Aorta (tissue), 5 donors: ENCODE measurements at regions not wholly inside any gene's neighbourhood (a gene's known extent, or its start where the extent isn't known, plus 50 kb on each side); places are given as distances from the start of the nearest gene placed in this dataset.

Experiments used
- ATAC-seq: fragments of 200-7000 bp; cut with Tn5 transposase; one replicate; pipeline ENCODE4 v1.9.1; 2022; ENCODE audit warnings: moderate library complexity; ENCODE audit not compliant: low FRiP score
- DNase-seq, 2 donors: peaks; one replicate each; pipeline ENCODE4 v3.0.0-alpha.2; 2020
- H3K27ac ChIP-seq, 2 donors: one replicate each; pipeline ENCODE4 v1.5.1; 2013; ENCODE audit warnings: low read length in 2 of 2, mild to moderate bottlenecking in 2 of 2, moderate library complexity in 2 of 2, control low read depth in 1 of 2, inconsistent platforms in 1 of 2, low read depth in 1 of 2
- H3K27me3 ChIP-seq, 2 donors: one replicate each; pipeline ENCODE4 v1.6.1; 2013; ENCODE audit warnings: control low read depth in 1 of 2, low read length in 1 of 2, mild to moderate bottlenecking in 1 of 2, moderate library complexity in 1 of 2; ENCODE audit not compliant: insufficient read depth in 2 of 2, control insufficient read depth in 1 of 2
- H3K36me3 ChIP-seq, 2 donors: one replicate each; pipeline ENCODE4 v1.6.1; 2013; ENCODE audit warnings: control low read depth in 1 of 2, low read length in 1 of 2, mild to moderate bottlenecking in 1 of 2; ENCODE audit not compliant: insufficient read depth in 2 of 2, control insufficient read depth in 1 of 2
- H3K4me1 ChIP-seq, 2 donors: one replicate each; pipeline ENCODE4 v1.6.1; 2013; ENCODE audit warnings: low read length in 2 of 2, control low read depth in 1 of 2, mild to moderate bottlenecking in 1 of 2, moderate library complexity in 1 of 2; ENCODE audit not compliant: insufficient read depth in 2 of 2, control insufficient read depth in 1 of 2
- H3K4me3 ChIP-seq, 2 donors: one replicate each; pipeline ENCODE4 v1.5.1; 2013; ENCODE audit warnings: low read length in 2 of 2, control low read depth in 1 of 2, mild to moderate bottlenecking in 1 of 2
- H3K9me3 ChIP-seq: one replicate; pipeline ENCODE4 v1.6.1; 2013; ENCODE audit warnings: mild to moderate bottlenecking, low read length; ENCODE audit not compliant: control insufficient read depth
- WGBS, 2 donors: extraction: QIAGEN DNeasy Blood & Tissue Kit; methylation state at CpG; one replicate each; pipeline ENCODE4 v1.1.7; 2013; 5-methylcytosine and 5-hydroxymethylcytosine counted together
- intact Hi-C, 2 donors: fragments of 100-400 bp; cut with DNase I; formaldehyde crosslinking; loops; one replicate each; pipeline versions ENCODE4 v1.14.2 to v1.15.0; 2022
- donor health status: healthy with polysubstance abuse.
- donor health status: Bipolar disorder and iron deficiency.
- donor health status: DM: no; HTN: no; CAD: no.
- donor health status: DM: no; HTN: no; CAD: no.
- donor health status: DM: yes; HTN: yes; CAD: no.

- WGBS, 2 donors = 85 to 88% methylated on average over 5 of the region's 5 CpGs
- intact Hi-C loops = no loop called here
Observed at GRCh38 chr1:115461526-115461925, 123.5 kb upstream of the NGF start.

DNA sequence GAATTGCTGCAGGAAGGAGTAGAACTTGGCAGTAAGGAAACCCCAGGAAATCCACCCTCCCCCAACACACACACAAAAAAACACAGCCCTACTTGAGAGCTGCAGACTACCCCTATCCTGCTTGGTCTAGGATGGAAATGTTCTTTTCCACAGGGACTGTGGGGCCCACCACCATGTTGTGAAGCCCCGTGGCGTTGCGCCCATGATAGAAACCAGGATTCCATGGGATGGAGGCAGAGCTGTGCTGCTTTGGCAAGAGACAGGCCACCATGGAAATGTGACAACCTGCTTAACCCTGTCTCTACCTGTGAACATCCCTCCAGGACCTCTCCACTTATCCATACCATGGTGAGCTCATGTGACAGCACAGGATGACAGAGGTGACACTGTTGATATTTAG, 121.1 kb upstream of the NGF start:
- no peak overlapping the region for H3K27ac ChIP-seq
- H3K4me3 ChIP-seq = no peak overlapping the region
- H3K36me3 ChIP-seq = no peaks in the 10 kb centered on the region
- no peak for DNase-seq
- ATAC-seq = no peak
- intact Hi-C loops = no loop called here
- no peaks in the 10 kb centered on the region for H3K27me3 ChIP-seq
- no peaks in the 10 kb centered on the region for H3K9me3 ChIP-seq
- 93% methylated on average over 3 of the region's 3 CpGs for WGBS, 2 donors
- H3K4me1 ChIP-seq = no peaks in the 10 kb centered on the region

More at GRCh38 chr1:115461526-115461925, 123.5 kb upstream of the NGF start:
- Histone ChIP-seq H3K36me3 (no peaks in the 10 kb centered on the region), H3K9me3 (no peaks in the 10 kb centered on the region), H3K27ac (no peak overlapping the region), H3K4me3 (no peak overlapping the region), H3K4me1 (no peaks in the 10 kb centered on the region), H3K27me3 (no peaks in the 10 kb centered on the region)
- DNase-seq (no peak), ATAC-seq (no peak)

GRCh38 chr1:115458426-115459114, 120.5 kb upstream of the NGF start:
- intact Hi-C loops = no loop called here
- Histone ChIP-seq H3K36me3 (no peaks in the 10 kb centered on the region), H3K27ac (no peak overlapping the region), H3K4me3 (no peak overlapping the region), H3K4me1 (no peaks in the 10 kb centered on the region), H3K9me3 (no peaks in the 10 kb centered on the region), H3K27me3 (no peaks in the 10 kb centered on the region)
- 94 to 95% methylated on average over 7 of the region's 7 CpGs for WGBS, 2 donors
- DNase-seq = no peak
- no peak for ATAC-seq

- H3K27ac ChIP-seq = no peak overlapping the region
- no peaks in the 10 kb centered on the region for H3K27me3 ChIP-seq
- no peak for ATAC-seq
- 54 to 68% methylated on average over 2 of the region's 2 CpGs for WGBS, 2 donors
- intact Hi-C loops = no loop called here
- no peaks in the 10 kb centered on the region for H3K4me1 ChIP-seq
- DNase-seq = no peak
- H3K4me3 ChIP-seq = no peak overlapping the region
- H3K9me3 ChIP-seq = no peaks in the 10 kb centered on the region
- H3K36me3 ChIP-seq = no peaks in the 10 kb centered on the region
Observed at GRCh38 chr1:115457289-115457688, 119.2 kb upstream of the NGF start.

DNA sequence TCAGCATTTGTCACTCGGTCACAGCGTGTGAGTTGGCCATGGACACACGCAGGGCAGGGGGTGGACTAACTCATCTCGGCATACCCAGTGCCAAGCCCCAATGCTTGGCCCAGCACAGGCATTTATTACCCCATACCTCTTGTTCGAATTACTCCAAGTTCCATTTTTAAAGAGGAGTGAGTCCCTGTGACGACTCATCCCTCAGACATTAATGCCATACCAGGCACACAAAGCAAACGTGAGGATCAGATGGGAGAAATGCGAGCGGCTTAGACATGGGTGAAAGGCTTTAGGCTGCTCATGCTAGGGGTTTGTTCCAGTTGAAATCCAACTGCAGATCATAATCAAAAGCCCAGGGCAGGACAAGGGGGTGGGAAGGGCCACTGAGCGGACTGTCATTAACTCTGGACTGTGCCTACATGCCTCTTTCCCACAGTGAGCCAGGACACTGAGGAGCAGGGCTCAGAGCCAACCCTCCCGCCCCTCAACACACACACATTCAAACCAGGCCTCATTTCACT, 118.5 kb upstream of the NGF start:
- H3K4me3 ChIP-seq = no peak overlapping the region
- H3K4me1 ChIP-seq = no peaks in the 10 kb centered on the region
- WGBS, 2 donors = 81 to 90% methylated on average over 11 of the region's 11 CpGs
- no peaks in the 10 kb centered on the region for H3K27me3 ChIP-seq
- H3K27ac ChIP-seq = no peak overlapping the region
- H3K36me3 ChIP-seq = no peaks in the 10 kb centered on the region
- ATAC-seq = no peak
- intact Hi-C loops = no loop called here
- H3K9me3 ChIP-seq = no peaks in the 10 kb centered on the region
- DNase-seq = no peak

DNA sequence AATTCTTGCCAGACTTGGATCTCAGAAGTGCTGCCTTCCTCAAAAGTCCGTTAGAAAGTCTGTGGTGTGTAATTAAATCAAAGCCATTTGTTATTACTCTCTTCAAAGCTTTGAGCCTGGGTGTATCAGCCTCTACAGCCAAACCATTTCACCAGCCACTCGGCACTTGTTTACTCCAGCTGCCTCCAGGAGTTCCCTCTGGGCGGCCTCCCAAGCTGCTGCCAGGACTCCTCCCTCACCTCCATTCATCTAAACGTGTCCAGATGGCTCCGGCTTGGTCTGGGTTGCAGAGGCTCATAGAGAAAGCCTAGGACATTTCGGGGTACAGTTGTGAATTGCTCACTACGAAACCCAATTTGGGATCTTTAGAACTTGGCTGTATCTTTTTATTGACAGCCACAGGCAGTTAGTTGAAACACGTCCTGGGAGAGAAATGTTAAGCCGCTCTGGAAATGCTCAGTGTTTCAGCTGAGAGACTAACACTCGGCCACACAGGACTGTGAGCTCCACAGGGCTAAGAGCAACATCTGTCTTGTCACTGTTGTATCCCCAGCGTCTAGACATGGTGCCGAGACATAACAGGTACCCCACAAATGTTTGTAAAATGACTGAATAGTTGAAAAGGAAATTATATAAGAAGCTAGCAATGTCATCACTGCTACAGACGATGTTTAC, 116.9 kb upstream of the NGF start:
- DNase-seq (no peak), ATAC-seq (no peak)
- H3K27ac ChIP-seq = no peak overlapping the region
- no peaks in the 10 kb centered on the region for H3K27me3 ChIP-seq
- no peaks in the 10 kb centered on the region for H3K36me3 ChIP-seq
- no peak overlapping the region for H3K4me3 ChIP-seq
- intact Hi-C loops = no loop called here
- no peaks in the 10 kb centered on the region for H3K9me3 ChIP-seq
- no peaks in the 10 kb centered on the region for H3K4me1 ChIP-seq
- 73 to 81% methylated on average over 13 of the region's 13 CpGs for WGBS, 2 donors

- intact Hi-C loops = no loop called here
- H3K27me3 ChIP-seq = no peaks in the 10 kb centered on the region
Observed at GRCh38 chr1:115453666-115454065, 115.6 kb upstream of the NGF start.

GRCh38 chr1:115452600-115453329, 114.7 kb upstream of the NGF start:
- WGBS, 2 donors = 97 to 98% methylated on average over 6 of the region's 6 CpGs
- Histone ChIP-seq H3K4me3 (no peak overlapping the region), H3K27me3 (no peaks in the 10 kb centered on the region), H3K4me1 (no peaks in the 10 kb centered on the region), H3K36me3 (no peaks in the 10 kb centered on the region), H3K9me3 (no peaks in the 10 kb centered on the region), H3K27ac (no peak overlapping the region)
- ATAC-seq = no peak
- intact Hi-C loops = no loop called here
- no peak for DNase-seq

More at GRCh38 chr1:115453666-115454065, 115.6 kb upstream of the NGF start:
- no peak overlapping the region for H3K27ac ChIP-seq
- no peak for DNase-seq
- no peaks in the 10 kb centered on the region for H3K36me3 ChIP-seq
- no peaks in the 10 kb centered on the region for H3K9me3 ChIP-seq
- no peaks in the 10 kb centered on the region for H3K4me1 ChIP-seq
- ATAC-seq = no peak
- 98 to 99% methylated on average over 2 of the region's 2 CpGs for WGBS, 2 donors
- no peak overlapping the region for H3K4me3 ChIP-seq
